Hepatocyte (in vitro differentiated cells): ENCODE measurements at regions not wholly inside any gene's neighbourhood (a gene's known extent, or its start where the extent isn't known, plus 50 kb on each side); places are given as distances from the start of the nearest gene placed in this dataset.
"Not testable (repeated sequence)": the region's sequence is repeated elsewhere in the genome, so short reads cannot be mapped to it uniquely, and the experiment has no call there.

Experiments
- DNase-seq: peaks from one replicate; pipeline ENCODE4 v3.0.0-alpha.2; 2016; ENCODE audit warnings: low spot score
- H2AFZ ChIP-seq: fragments of 200-600 bp; sonication (generic); 2 replicates; pipeline ENCODE4 v1.6.0; 2016; ENCODE audit warnings: antibody characterized with exemption, mild to moderate bottlenecking
- H3K27ac ChIP-seq: fragments of 200-600 bp; sonication (generic); 2 replicates; pipeline ENCODE4 v1.5.1; 2016; ENCODE audit warnings: mild to moderate bottlenecking
- H3K27me3 ChIP-seq: fragments of 200-600 bp; sonication (generic); 2 replicates; pipeline ENCODE4 v1.6.1; 2016
- H3K36me3 ChIP-seq: fragments of 200-600 bp; sonication (generic); replicated peaks from 2 replicates; pipeline ENCODE4 v1.5.1; 2016; ENCODE audit warnings: low read depth; ENCODE audit not compliant: insufficient read depth
- H3K4me1 ChIP-seq: fragments of 200-600 bp; sonication (generic); 2 replicates; pipeline ENCODE4 v1.5.1; 2016; ENCODE audit warnings: mild to moderate bottlenecking, moderate library complexity; ENCODE audit not compliant: insufficient read depth
- H3K4me2 ChIP-seq: fragments of 200-600 bp; sonication (generic); 2 replicates; pipeline ENCODE4 v1.6.0; 2016
- H3K4me3 ChIP-seq: fragments of 200-600 bp; sonication (generic); 2 replicates; pipeline ENCODE4 v1.5.1; 2016; ENCODE audit warnings: mild to moderate bottlenecking
- H3K79me2 ChIP-seq: fragments of 200-600 bp; sonication (generic); 2 replicates; pipeline ENCODE4 v1.6.0; 2017; ENCODE audit warnings: mild to moderate bottlenecking
- H3K9me2 ChIP-seq: fragments of 200-600 bp; sonication (generic); replicated peaks from 2 replicates; pipeline ENCODE4 v1.6.0; 2017; ENCODE audit warnings: mild to moderate bottlenecking; ENCODE audit not compliant: insufficient read depth
- H3K9me3 ChIP-seq: fragments of 200-600 bp; sonication (generic); 2 replicates; pipeline ENCODE4 v1.5.1; 2016; ENCODE audit warnings: low read depth, mild to moderate bottlenecking
- H4K20me1 ChIP-seq: fragments of 200-600 bp; sonication (generic); 2 replicates; pipeline ENCODE4 v1.6.0; 2016; ENCODE audit warnings: mild to moderate bottlenecking; ENCODE audit not compliant: insufficient read depth, poor library complexity, severe bottlenecking
- EZH2 ChIP-seq: fragments of 200-600 bp; sonication (generic); IDR thresholded peaks from 2 replicates; pipeline ENCODE4 v1.6.1; 2016; ENCODE audit warnings: antibody characterized with exemption, mild to moderate bottlenecking, borderline replicate concordance
- EZH2phosphoT487 ChIP-seq: fragments of 200-600 bp; sonication (generic); IDR thresholded peaks from one replicate; pipeline ENCODE4 v1.6.1; 2018; ENCODE audit warnings: antibody characterized with exemption, mild to moderate bottlenecking, low read depth, moderate library complexity; ENCODE audit not compliant: unreplicated experiment, severe bottlenecking
- WGBS: methylation state at CpG from one replicate; pipeline ENCODE4 v1.1.6; 2016; ENCODE audit warnings: low lambda C conversion rate; ENCODE audit errors: missing lambda C conversion rate; 5-methylcytosine and 5-hydroxymethylcytosine counted together
- TF ChIP-seq, protein P1 (sequence below): fragments of 200-600 bp; sonication (generic); IDR thresholded peaks from 2 replicates; pipeline ENCODE4 v1.5.1; 2016; ENCODE audit warnings: antibody characterized with exemption, mild to moderate bottlenecking; ENCODE audit not compliant: poor library complexity

GRCh38 chr15:36050899-36051298 is 504.9 kb upstream of the DPH6 start:
- 60% methylated on average over 1 of the region's 1 CpG for WGBS

GRCh38 chr15:36052641-36053040 is 506.7 kb upstream of the DPH6 start:
- H3K27me3 ChIP-seq = not testable (repeated sequence)
- WGBS = 33% methylated on average over 1 of the region's 1 CpG

More at GRCh38 chr15:36050899-36051298, 504.9 kb upstream of the DPH6 start:
- no peak overlapping the region for H3K4me2 ChIP-seq
- no peaks in the 10 kb centered on the region for H3K27me3 ChIP-seq
- H3K36me3 ChIP-seq = no peaks in the 10 kb centered on the region
- H3K9me2 ChIP-seq = no peaks in the 10 kb centered on the region
- no peaks in the 10 kb centered on the region for H3K9me3 ChIP-seq
- no peak overlapping the region for H3K27ac ChIP-seq
- H3K4me1 ChIP-seq = no peaks in the 10 kb centered on the region
- no peak overlapping the region for H2AFZ ChIP-seq
- no peaks in the 10 kb centered on the region for H3K79me2 ChIP-seq
- DNase-seq = no peak
- TF ChIP-seq, protein P1, sequence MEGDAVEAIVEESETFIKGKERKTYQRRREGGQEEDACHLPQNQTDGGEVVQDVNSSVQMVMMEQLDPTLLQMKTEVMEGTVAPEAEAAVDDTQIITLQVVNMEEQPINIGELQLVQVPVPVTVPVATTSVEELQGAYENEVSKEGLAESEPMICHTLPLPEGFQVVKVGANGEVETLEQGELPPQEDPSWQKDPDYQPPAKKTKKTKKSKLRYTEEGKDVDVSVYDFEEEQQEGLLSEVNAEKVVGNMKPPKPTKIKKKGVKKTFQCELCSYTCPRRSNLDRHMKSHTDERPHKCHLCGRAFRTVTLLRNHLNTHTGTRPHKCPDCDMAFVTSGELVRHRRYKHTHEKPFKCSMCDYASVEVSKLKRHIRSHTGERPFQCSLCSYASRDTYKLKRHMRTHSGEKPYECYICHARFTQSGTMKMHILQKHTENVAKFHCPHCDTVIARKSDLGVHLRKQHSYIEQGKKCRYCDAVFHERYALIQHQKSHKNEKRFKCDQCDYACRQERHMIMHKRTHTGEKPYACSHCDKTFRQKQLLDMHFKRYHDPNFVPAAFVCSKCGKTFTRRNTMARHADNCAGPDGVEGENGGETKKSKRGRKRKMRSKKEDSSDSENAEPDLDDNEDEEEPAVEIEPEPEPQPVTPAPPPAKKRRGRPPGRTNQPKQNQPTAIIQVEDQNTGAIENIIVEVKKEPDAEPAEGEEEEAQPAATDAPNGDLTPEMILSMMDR = no peak
- TF ChIP-seq EZH2 (no peak), EZH2phosphoT487 (no peak)
- no peaks in the 10 kb centered on the region for H4K20me1 ChIP-seq
- no peak overlapping the region for H3K4me3 ChIP-seq

DNA sequence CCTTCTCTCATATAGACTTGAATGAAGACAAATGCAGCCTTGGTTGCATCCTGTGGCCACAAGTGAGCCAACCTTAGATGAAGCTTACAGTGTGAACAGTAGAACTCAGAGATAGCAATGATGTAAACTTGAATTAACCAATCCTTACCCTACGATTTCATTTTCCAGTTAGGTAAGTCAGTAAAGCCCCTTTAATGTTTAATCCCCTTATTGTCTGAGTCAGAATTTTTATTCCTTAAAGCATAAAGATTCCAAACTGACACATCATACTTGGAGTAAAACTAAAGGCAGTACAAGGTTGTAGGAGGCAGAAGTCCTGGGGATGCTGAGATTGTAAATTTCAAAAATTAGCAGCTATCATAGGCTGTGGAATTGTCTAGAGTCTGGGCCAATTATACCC is 507.8 kb upstream of the DPH6 start:
- Histone ChIP-seq H3K9me3 (no peaks in the 10 kb centered on the region), H3K4me3 (no peak overlapping the region), H3K27me3 (no peaks in the 10 kb centered on the region), H3K27ac (no peak overlapping the region), H3K4me2 (no peak overlapping the region), H3K9me2 (no peaks in the 10 kb centered on the region), H3K4me1 (no peaks in the 10 kb centered on the region), H4K20me1 (no peaks in the 10 kb centered on the region), H2AFZ (no peak overlapping the region), H3K36me3 (no peaks in the 10 kb centered on the region), H3K79me2 (no peaks in the 10 kb centered on the region)
- WGBS = 69% methylated on average over 1 of the region's 1 CpG
- TF ChIP-seq, protein P1 = no peak
- TF ChIP-seq EZH2 (no peak), EZH2phosphoT487 (no peak)
- DNase-seq = no peak

More at GRCh38 chr15:36052641-36053040, 506.7 kb upstream of the DPH6 start:
- peak; percentile 16 for DNase-seq
- H3K79me2 ChIP-seq, H3K36me3 ChIP-seq, H3K4me2 ChIP-seq, H3K9me3 ChIP-seq, H3K9me2 ChIP-seq, H2AFZ ChIP-seq, H3K4me3 ChIP-seq, H4K20me1 ChIP-seq, H3K4me1 ChIP-seq, H3K27ac ChIP-seq: not testable (repeated sequence)
- TF ChIP-seq, protein P1 = peak; percentile 18

DNA sequence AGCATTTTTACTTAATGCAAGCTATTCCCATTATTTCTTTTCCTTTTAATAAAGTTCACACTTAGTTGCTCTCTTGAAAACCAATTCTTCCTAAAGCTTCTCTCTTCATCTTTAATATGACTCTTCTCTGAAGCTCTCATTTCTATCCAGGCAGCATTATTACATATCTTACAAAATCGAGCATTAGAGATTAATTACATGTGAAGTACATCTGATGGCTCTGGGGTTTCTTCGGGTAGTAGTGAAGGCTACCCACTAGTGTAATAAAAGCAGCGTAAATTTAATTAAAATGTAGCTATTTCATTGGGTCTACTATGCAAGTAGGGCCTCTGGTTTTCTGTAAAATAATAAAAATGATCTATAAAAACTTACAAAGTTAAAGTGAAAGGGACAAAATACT is 513.6 kb upstream of the DPH6 start:
- TF ChIP-seq EZH2 (no peak), EZH2phosphoT487 (no peak)
- TF ChIP-seq, protein P1 = no peak
- Histone ChIP-seq H3K4me3 (no peak overlapping the region), H3K27ac (no peak overlapping the region), H3K36me3 (no peaks in the 10 kb centered on the region), H4K20me1 (no peaks in the 10 kb centered on the region), H3K9me3 (no peaks in the 10 kb centered on the region), H3K79me2 (no peaks in the 10 kb centered on the region), H3K4me1 (no peaks in the 10 kb centered on the region), H3K9me2 (no peaks in the 10 kb centered on the region), H3K4me2 (no peak overlapping the region), H3K27me3 (no peaks in the 10 kb centered on the region), H2AFZ (no peak overlapping the region)
- WGBS = 75% methylated on average over 3 of the region's 3 CpGs
- DNase-seq = no peak
